Esophagus muscularis mucosa (tissue), 3 donors: ENCODE measurements at regions not wholly inside any gene's neighbourhood (a gene's known extent, or its start where the extent isn't known, plus 50 kb on each side); places are given as distances from the start of the nearest gene placed in this dataset.

Experiments
- POLR2A ChIP-seq: fragments of 450-650 bp; IDR thresholded peaks from one replicate; pipeline ENCODE4 v1.6.1; 2017; ENCODE audit warnings: antibody characterized with exemption, moderate library complexity, mild to moderate bottlenecking, low read depth
- POLR2AphosphoS5 ChIP-seq, 2 donors: sonication (generic); formaldehyde crosslinking; IDR thresholded peaks; one replicate each; pipeline ENCODE4 v1.6.1; 2017; ENCODE audit warnings: antibody characterized with exemption in 2 of 2
- TF ChIP-seq, protein P1 (sequence below), 3 experiments: fragments of 200-600 bp in 2 of 3; fragments of 450-650 bp in 1 of 3; sonication (generic) in 2 of 3; IDR thresholded peaks; one replicate each; pipeline ENCODE4 v1.5.1; 2017 to 2019; ENCODE audit warnings: antibody characterized with exemption in 3 of 3, mild to moderate bottlenecking in 2 of 3, moderate library complexity in 1 of 3

DNA sequence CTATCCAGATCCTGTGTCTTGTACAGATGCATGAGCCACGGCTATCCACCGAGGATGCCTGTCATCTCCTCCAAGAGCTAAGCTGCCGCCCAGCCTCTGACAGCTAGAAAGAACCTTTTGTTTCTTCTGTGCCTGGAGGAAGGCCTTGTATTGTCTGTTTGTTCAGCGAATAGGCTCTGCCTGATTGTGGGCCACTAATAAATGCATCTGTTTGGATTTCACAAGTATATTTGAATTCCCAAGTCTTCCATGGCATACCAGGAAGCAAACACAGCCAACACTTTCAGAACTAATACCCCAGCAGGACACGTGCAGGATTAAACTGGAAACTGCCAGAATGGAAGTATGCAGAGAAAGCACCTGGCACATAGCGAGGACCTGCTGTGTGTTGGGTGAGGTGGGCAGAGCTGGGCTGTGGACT is 92.7 kb upstream of the NEURL1B start:
- TF ChIP-seq, protein P1, sequence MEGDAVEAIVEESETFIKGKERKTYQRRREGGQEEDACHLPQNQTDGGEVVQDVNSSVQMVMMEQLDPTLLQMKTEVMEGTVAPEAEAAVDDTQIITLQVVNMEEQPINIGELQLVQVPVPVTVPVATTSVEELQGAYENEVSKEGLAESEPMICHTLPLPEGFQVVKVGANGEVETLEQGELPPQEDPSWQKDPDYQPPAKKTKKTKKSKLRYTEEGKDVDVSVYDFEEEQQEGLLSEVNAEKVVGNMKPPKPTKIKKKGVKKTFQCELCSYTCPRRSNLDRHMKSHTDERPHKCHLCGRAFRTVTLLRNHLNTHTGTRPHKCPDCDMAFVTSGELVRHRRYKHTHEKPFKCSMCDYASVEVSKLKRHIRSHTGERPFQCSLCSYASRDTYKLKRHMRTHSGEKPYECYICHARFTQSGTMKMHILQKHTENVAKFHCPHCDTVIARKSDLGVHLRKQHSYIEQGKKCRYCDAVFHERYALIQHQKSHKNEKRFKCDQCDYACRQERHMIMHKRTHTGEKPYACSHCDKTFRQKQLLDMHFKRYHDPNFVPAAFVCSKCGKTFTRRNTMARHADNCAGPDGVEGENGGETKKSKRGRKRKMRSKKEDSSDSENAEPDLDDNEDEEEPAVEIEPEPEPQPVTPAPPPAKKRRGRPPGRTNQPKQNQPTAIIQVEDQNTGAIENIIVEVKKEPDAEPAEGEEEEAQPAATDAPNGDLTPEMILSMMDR (IDR thresholded peaks at IDR 0.05) = no peak
- TF ChIP-seq POLR2AphosphoS5 (IDR thresholded peaks at IDR 0.05) (no peak), POLR2A (no peak)
